HepG2 (cell line): ENCODE measurements at regions not wholly inside any gene's neighbourhood (a gene's known extent, or its start where the extent isn't known, plus 50 kb on each side); places are given as distances from the start of the nearest gene placed in this dataset.

Experiments used
- JUND ChIP-seq: sonication (generic); formaldehyde crosslinking; IDR thresholded peaks from 2 replicates; pipeline ENCODE4 v1.8.0; 2022; ENCODE audit warnings: mild to moderate bottlenecking, missing genetic modification reagents
- PHF8 ChIP-seq: sonication (generic); formaldehyde crosslinking; IDR thresholded peaks from 2 replicates; pipeline ENCODE4 v1.5.0; 2020; ENCODE audit warnings: missing genetic modification reagents
- PLRG1 ChIP-seq: fragments of 450-650 bp; conservative IDR thresholded peaks from 2 replicates; pipeline ENCODE4 v1.6.1; 2016
- SMC3 ChIP-seq: IDR thresholded peaks from 2 replicates; pipeline ENCODE4 v1.6.1; 2011; ENCODE audit warnings: low read length, improper control_type of control experiment
- SUZ12 ChIP-seq: fragments of 150-350 bp; IDR thresholded peaks from 2 replicates; pipeline ENCODE4 v1.6.1; 2014; ENCODE audit warnings: low read depth, low read length
- TAF1 ChIP-seq: sonication (generic); formaldehyde crosslinking; IDR thresholded peaks from 2 replicates; pipeline ENCODE4 v1.4.0; 2020; ENCODE audit warnings: missing genetic modification reagents
- TF ChIP-seq, protein P1 (sequence below): sonication (generic); formaldehyde crosslinking; IDR thresholded peaks from 2 replicates; pipeline ENCODE4 v1.8.1; 2022; ENCODE audit warnings: mild to moderate bottlenecking, missing genetic modification reagents
- TF ChIP-seq, protein P2 (sequence below): sonication (generic); formaldehyde crosslinking; IDR thresholded peaks from 2 replicates; pipeline ENCODE4 v1.5.0; 2020; ENCODE audit warnings: mild to moderate bottlenecking, missing genetic modification reagents, moderate library complexity
- TF ChIP-seq, protein P3 (sequence below): sonication (generic); formaldehyde crosslinking; IDR thresholded peaks from 2 replicates; pipeline ENCODE4 v1.8.0; 2022; ENCODE audit warnings: mild to moderate bottlenecking, missing genetic modification reagents; ENCODE audit not compliant: insufficient replicate concordance

DNA sequence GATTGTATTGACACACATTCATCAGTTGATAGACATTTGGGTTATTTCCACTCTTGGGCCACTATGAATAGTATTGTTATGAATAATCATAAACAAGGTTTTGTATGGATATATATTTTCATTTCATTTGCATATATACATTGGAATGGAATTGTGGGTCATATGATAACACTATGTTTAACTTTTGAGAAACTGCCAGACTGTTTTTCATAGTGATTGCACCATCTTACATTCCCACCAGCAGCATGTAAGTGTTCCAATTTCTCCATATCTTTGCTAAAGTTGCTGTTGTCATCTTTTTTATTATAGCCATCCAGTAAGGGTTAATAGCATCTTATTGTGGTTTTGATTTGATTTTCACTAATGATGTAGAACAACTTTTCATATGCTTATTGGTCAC lies 198.5 kb upstream of the PPFIA2 start:
- TF ChIP-seq, protein P1, sequence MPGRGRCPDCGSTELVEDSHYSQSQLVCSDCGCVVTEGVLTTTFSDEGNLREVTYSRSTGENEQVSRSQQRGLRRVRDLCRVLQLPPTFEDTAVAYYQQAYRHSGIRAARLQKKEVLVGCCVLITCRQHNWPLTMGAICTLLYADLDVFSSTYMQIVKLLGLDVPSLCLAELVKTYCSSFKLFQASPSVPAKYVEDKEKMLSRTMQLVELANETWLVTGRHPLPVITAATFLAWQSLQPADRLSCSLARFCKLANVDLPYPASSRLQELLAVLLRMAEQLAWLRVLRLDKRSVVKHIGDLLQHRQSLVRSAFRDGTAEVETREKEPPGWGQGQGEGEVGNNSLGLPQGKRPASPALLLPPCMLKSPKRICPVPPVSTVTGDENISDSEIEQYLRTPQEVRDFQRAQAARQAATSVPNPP (CRISPR knock-in tag) = no peak
- TF ChIP-seq JUND (CRISPR knock-in tag) (no peak), PLRG1 (no peak), SUZ12 (no peak), PHF8 (CRISPR knock-in tag) (no peak), TAF1 (CRISPR knock-in tag) (no peak), SMC3 (no peak)
- TF ChIP-seq, protein P2, sequence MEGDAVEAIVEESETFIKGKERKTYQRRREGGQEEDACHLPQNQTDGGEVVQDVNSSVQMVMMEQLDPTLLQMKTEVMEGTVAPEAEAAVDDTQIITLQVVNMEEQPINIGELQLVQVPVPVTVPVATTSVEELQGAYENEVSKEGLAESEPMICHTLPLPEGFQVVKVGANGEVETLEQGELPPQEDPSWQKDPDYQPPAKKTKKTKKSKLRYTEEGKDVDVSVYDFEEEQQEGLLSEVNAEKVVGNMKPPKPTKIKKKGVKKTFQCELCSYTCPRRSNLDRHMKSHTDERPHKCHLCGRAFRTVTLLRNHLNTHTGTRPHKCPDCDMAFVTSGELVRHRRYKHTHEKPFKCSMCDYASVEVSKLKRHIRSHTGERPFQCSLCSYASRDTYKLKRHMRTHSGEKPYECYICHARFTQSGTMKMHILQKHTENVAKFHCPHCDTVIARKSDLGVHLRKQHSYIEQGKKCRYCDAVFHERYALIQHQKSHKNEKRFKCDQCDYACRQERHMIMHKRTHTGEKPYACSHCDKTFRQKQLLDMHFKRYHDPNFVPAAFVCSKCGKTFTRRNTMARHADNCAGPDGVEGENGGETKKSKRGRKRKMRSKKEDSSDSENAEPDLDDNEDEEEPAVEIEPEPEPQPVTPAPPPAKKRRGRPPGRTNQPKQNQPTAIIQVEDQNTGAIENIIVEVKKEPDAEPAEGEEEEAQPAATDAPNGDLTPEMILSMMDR (CRISPR knock-in tag) = no peak
- TF ChIP-seq, protein P3, sequence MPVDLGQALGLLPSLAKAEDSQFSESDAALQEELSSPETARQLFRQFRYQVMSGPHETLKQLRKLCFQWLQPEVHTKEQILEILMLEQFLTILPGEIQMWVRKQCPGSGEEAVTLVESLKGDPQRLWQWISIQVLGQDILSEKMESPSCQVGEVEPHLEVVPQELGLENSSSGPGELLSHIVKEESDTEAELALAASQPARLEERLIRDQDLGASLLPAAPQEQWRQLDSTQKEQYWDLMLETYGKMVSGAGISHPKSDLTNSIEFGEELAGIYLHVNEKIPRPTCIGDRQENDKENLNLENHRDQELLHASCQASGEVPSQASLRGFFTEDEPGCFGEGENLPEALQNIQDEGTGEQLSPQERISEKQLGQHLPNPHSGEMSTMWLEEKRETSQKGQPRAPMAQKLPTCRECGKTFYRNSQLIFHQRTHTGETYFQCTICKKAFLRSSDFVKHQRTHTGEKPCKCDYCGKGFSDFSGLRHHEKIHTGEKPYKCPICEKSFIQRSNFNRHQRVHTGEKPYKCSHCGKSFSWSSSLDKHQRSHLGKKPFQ = no peak
